ENCODE measurements at regions not wholly inside any gene's neighbourhood (a gene's known extent, or its start where the extent isn't known, plus 50 kb on each side); places are given as distances from the start of the nearest gene placed in this dataset.

- no peak for TF ChIP-seq TAF1 (IDR thresholded peaks at IDR 0.05; ENCODE audit: borderline replicate concordance, low read depth, low read length)
- TF ChIP-seq POLR2A (IDR thresholded peaks at IDR 0.05; ENCODE audit: low read depth, low read length) = no peak
These were observed 52.7 kb upstream of the PRSS1 start for GRCh38 chr7:142696456-142697179.

Measured in GM12892 (cell line).